Astrocyte (in vitro differentiated cells and primary cell): ENCODE measurements at regions not wholly inside any gene's neighbourhood (a gene's known extent, or its start where the extent isn't known, plus 50 kb on each side); places are given as distances from the start of the nearest gene placed in this dataset.

Source experiments
- DNase-seq: peaks from one replicate; pipeline ENCODE4 v3.0.0-alpha.2; 2010; ENCODE audit warnings: low read depth
- FAIRE-seq: peaks from 2 replicates; lab custom pipeline; 2011; peaks lifted over from hg19 to GRCh38; lab: Jason Lieb, UNC
- H2AFZ ChIP-seq: 2 replicates; pipeline ENCODE4 v1.6.0; 2012; ENCODE audit warnings: low read depth, low read length, inconsistent platforms
- H3K27ac ChIP-seq: 2 replicates; pipeline ENCODE4 v1.5.1; 2011; ENCODE audit warnings: low read depth, low read length, inconsistent platforms
- H3K27me3 ChIP-seq: 2 replicates; pipeline ENCODE4 v1.6.0; 2011; ENCODE audit warnings: low read length, inconsistent platforms; ENCODE audit not compliant: insufficient read depth
- H3K36me3 ChIP-seq: 2 replicates; pipeline ENCODE4 v1.5.1; 2011; ENCODE audit warnings: low read length, inconsistent platforms; ENCODE audit not compliant: insufficient read depth
- H3K4me1 ChIP-seq: 2 replicates; pipeline ENCODE4 v1.5.1; 2011; ENCODE audit warnings: low read length, inconsistent platforms; ENCODE audit not compliant: insufficient read depth
- H3K4me2 ChIP-seq: 2 replicates; pipeline ENCODE4 v1.6.0; 2012; ENCODE audit warnings: low read length, inconsistent platforms
- H3K4me3 ChIP-seq: 2 replicates; pipeline ENCODE4 v1.5.1; 2011; ENCODE audit warnings: low read depth, mild to moderate bottlenecking, low read length, inconsistent platforms; ENCODE audit not compliant: insufficient read depth
- H3K79me2 ChIP-seq: 2 replicates; pipeline ENCODE4 v1.6.0; 2012; ENCODE audit warnings: mild to moderate bottlenecking, low read length, inconsistent platforms; ENCODE audit not compliant: insufficient read depth
- H3K9ac ChIP-seq: 2 replicates; pipeline ENCODE4 v1.6.0; 2012; ENCODE audit warnings: mild to moderate bottlenecking, low read length, inconsistent platforms
- H3K9me3 ChIP-seq: 2 replicates; pipeline ENCODE4 v1.5.1; 2012; ENCODE audit warnings: low read depth, mild to moderate bottlenecking, low read length, inconsistent platforms; ENCODE audit not compliant: insufficient read depth
- H4K20me1 ChIP-seq: 2 replicates; pipeline ENCODE4 v1.6.0; 2012; ENCODE audit warnings: low read length, inconsistent platforms; ENCODE audit not compliant: insufficient read depth
- H3K27ac Mint-ChIP-seq: one replicate; pipeline ENCODE4 v1.8.0; 2021; ENCODE audit warnings: mild to moderate bottlenecking, mixed read lengths; ENCODE audit not compliant: unreplicated experiment
- H3K27me3 Mint-ChIP-seq: one replicate; pipeline ENCODE4 v1.8.0; 2021; ENCODE audit warnings: low read depth, mixed read lengths; ENCODE audit not compliant: unreplicated experiment
- H3K36me3 Mint-ChIP-seq: one replicate; pipeline ENCODE4 v1.8.0; 2021; ENCODE audit warnings: low read depth, mixed read lengths; ENCODE audit not compliant: unreplicated experiment
- H3K4me1 Mint-ChIP-seq: one replicate; pipeline ENCODE4 v1.8.0; 2021; ENCODE audit warnings: low read depth, mixed read lengths; ENCODE audit not compliant: unreplicated experiment
- H3K4me3 Mint-ChIP-seq: one replicate; pipeline ENCODE4 v1.8.0; 2021; ENCODE audit warnings: mild to moderate bottlenecking, moderate library complexity, mixed read lengths; ENCODE audit not compliant: unreplicated experiment
- H3K9me3 Mint-ChIP-seq: one replicate; pipeline ENCODE4 v1.8.0; 2021; ENCODE audit warnings: mild to moderate bottlenecking, mixed read lengths; ENCODE audit not compliant: unreplicated experiment
- CTCF ChIP-seq: IDR thresholded peaks from 2 replicates; pipeline ENCODE4 v1.5.1; 2011; ENCODE audit warnings: low read depth, mild to moderate bottlenecking, inconsistent platforms, low read length, moderate library complexity; ENCODE audit not compliant: insufficient read depth
- EZH2 ChIP-seq: IDR thresholded peaks from 2 replicates; pipeline ENCODE4 v1.6.1; 2012; ENCODE audit warnings: mild to moderate bottlenecking, low read length, inconsistent platforms; ENCODE audit not compliant: insufficient read depth

GRCh38 chr6:53428886-53429285, 80.1 kb upstream of the ELOVL5 start:
- Histone ChIP-seq H3K9ac (no peak overlapping the region), H4K20me1 (no peaks in the 10 kb centered on the region), H3K9me3 (no peaks in the 10 kb centered on the region), H3K4me3 (no peak overlapping the region), H3K36me3 (no peaks in the 10 kb centered on the region), H2AFZ (no peak overlapping the region), H3K27me3 (no peaks in the 10 kb centered on the region), H3K4me1 (no peaks in the 10 kb centered on the region), H3K4me2 (no peak overlapping the region), H3K27ac (no peak overlapping the region), H3K79me2 (no peaks in the 10 kb centered on the region)
- Mint-ChIP-seq H3K4me1 (peaks cover 9% of the 10 kb centered on the region), H3K27me3 (no peaks in the 10 kb centered on the region), H3K9me3 (no peaks in the 10 kb centered on the region), H3K36me3 (no peaks in the 10 kb centered on the region), H3K27ac (no peak overlapping the region), H3K4me3 (no peak overlapping the region)
- no peak for TF ChIP-seq CTCF
- TF ChIP-seq EZH2: no peak
- FAIRE-seq: no peak
- DNase-seq: no peak

GRCh38 chr6:53426667-53427270, 78.0 kb upstream of the ELOVL5 start:
- no peaks in the 10 kb centered on the region for H3K4me1 ChIP-seq
- no peak overlapping the region for H3K4me3 Mint-ChIP-seq
- no peak for FAIRE-seq

More at GRCh38 chr6:53426667-53427270, 78.0 kb upstream of the ELOVL5 start:
- Histone ChIP-seq H3K79me2 (no peaks in the 10 kb centered on the region), H2AFZ (no peak overlapping the region), H3K36me3 (no peaks in the 10 kb centered on the region), H3K9me3 (no peaks in the 10 kb centered on the region), H3K4me2 (no peak overlapping the region), H3K4me3 (no peak overlapping the region), H3K27me3 (peaks cover 5% of the 10 kb centered on the region), H3K9ac (no peak overlapping the region), H4K20me1 (no peaks in the 10 kb centered on the region), H3K27ac (no peak overlapping the region)
- H3K27me3 Mint-ChIP-seq: peaks cover 8% of the 10 kb centered on the region
- H3K4me1 Mint-ChIP-seq: no peaks in the 10 kb centered on the region
- H3K27ac Mint-ChIP-seq: no peak overlapping the region
- TF ChIP-seq EZH2 (no peak), CTCF (no peak)
- DNase-seq: no peak
- H3K36me3 Mint-ChIP-seq: no peaks in the 10 kb centered on the region
- no peaks in the 10 kb centered on the region for H3K9me3 Mint-ChIP-seq
